ENCODE measurements at regions not wholly inside any gene's neighbourhood (a gene's known extent, or its start where the extent isn't known, plus 50 kb on each side); places are given as distances from the start of the nearest gene placed in this dataset.

- Histone ChIP-seq H3K36me3 (ENCODE audit: insufficient read depth, low read length) (no peaks in the 10 kb centered on the region), H3K27me3 (ENCODE audit: insufficient read depth, low read length, poor library complexity, severe bottlenecking) (no peaks in the 10 kb centered on the region)
These were observed 513.0 kb downstream of the SOX6 start for GRCh38 chr11:15843309-15843872.

DNA sequence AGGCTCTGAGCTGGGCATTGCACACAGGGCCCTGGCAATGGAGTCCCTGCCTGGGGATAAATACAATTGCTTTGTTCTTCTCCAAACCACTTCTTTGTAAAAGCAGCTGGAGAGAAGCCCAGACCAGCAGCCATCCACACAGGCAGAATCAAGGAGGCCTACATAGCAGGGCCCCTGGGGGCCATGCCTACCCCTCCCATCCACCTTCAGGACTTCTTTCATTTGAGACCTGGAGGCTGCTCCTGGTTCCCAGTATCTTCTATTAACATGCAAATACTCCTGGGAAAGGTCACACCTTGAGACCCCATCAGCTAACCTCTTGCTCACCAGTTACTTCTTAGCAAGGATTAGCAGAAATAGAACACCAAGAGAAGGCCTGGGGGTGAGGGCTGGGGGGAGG lies 511.1 kb downstream of the SOX6 start:
- Histone ChIP-seq H4K20me1 (ENCODE audit: insufficient read depth, low read length, poor library complexity, severe bottlenecking) (no peaks in the 10 kb centered on the region), H3K4me2 (ENCODE audit: low read depth, low read length, poor library complexity, severe bottlenecking) (no peak overlapping the region), H3K36me3 (ENCODE audit: insufficient read depth, low read length) (no peaks in the 10 kb centered on the region), H3K4me1 (ENCODE audit: insufficient read depth, low read length, poor library complexity, severe bottlenecking) (no peaks in the 10 kb centered on the region), H3K9me2 (replicated peaks; ENCODE audit: low read depth, low read length) (no peaks in the 10 kb centered on the region), H2AFZ (ENCODE audit: low read length) (no peak overlapping the region), H3K79me2 (ENCODE audit: insufficient read depth, low read length) (no peaks in the 10 kb centered on the region), H3K9me3 (ENCODE audit: insufficient read depth, low read depth, low read length) (no peaks in the 10 kb centered on the region), H3K9ac (ENCODE audit: low read depth, low read length, poor library complexity, severe bottlenecking) (no peak overlapping the region), H3K27me3 (ENCODE audit: insufficient read depth, low read length, poor library complexity, severe bottlenecking) (no peaks in the 10 kb centered on the region), H3K4me3 (ENCODE audit: low read length, poor library complexity, severe bottlenecking) (no peak overlapping the region), H3F3A (ENCODE audit: low read depth) (no peaks in the 10 kb centered on the region)
- TF ChIP-seq CTCF (conservative IDR thresholded peaks at IDR 0.05; ENCODE audit: low read length) (no peak), EZH2phosphoT487 (IDR thresholded peaks at IDR 0.05; ENCODE audit: borderline replicate concordance) (no peak)

More at GRCh38 chr11:15843309-15843872, 513.0 kb downstream of the SOX6 start:
- no peak overlapping the region for H3K4me2 ChIP-seq (ENCODE audit: low read depth, low read length, poor library complexity, severe bottlenecking)
- no peaks in the 10 kb centered on the region for H4K20me1 ChIP-seq (ENCODE audit: insufficient read depth, low read length, poor library complexity, severe bottlenecking)
- TF ChIP-seq CTCF (conservative IDR thresholded peaks at IDR 0.05; ENCODE audit: low read length) (no peak), EZH2phosphoT487 (IDR thresholded peaks at IDR 0.05; ENCODE audit: borderline replicate concordance) (no peak)
- H3K9me3 ChIP-seq (ENCODE audit: insufficient read depth, low read depth, low read length), result no peaks in the 10 kb centered on the region
- H3K9me2 ChIP-seq (replicated peaks; ENCODE audit: low read depth, low read length), result no peaks in the 10 kb centered on the region
- no peaks in the 10 kb centered on the region for H3K4me1 ChIP-seq (ENCODE audit: insufficient read depth, low read length, poor library complexity, severe bottlenecking)
- no peak overlapping the region for H2AFZ ChIP-seq (ENCODE audit: low read length)
- no peaks in the 10 kb centered on the region for H3K79me2 ChIP-seq (ENCODE audit: insufficient read depth, low read length)
- no peak overlapping the region for H3K4me3 ChIP-seq (ENCODE audit: low read length, poor library complexity, severe bottlenecking)
- H3F3A ChIP-seq (ENCODE audit: low read depth), result no peaks in the 10 kb centered on the region
- H3K9ac ChIP-seq (ENCODE audit: low read depth, low read length, poor library complexity, severe bottlenecking), result no peak overlapping the region

DNA sequence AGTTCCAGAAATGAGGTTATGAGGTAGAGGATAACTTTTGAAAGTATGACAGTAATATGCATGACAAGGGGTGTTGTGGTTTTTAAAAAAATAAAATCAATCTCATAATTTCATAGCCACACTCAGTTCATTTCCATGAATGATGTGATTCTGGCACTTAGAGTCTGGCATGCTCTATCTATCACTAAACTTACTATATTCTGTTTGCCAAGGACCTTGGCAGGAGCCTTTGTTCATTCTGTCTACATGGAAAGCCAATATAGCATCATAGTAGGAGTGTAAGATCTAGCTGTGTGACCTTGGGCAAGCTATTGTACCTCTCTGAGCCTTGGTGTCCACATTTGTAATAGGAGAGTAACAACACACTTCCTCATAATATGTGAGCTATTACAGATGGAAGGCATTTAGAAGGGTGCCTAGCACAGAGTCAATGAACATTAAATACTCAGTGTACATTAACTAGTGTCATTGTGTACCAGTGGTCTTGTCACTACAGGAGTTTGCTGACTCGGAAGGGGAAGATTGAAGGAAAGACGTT lies 507.6 kb downstream of the SOX6 start:
- Histone ChIP-seq H2AFZ (ENCODE audit: low read length) (no peak overlapping the region), H3K4me1 (ENCODE audit: insufficient read depth, low read length, poor library complexity, severe bottlenecking) (no peaks in the 10 kb centered on the region), H3K27me3 (ENCODE audit: insufficient read depth, low read length, poor library complexity, severe bottlenecking) (no peaks in the 10 kb centered on the region), H3F3A (ENCODE audit: low read depth) (no peaks in the 10 kb centered on the region), H3K9me2 (replicated peaks; ENCODE audit: low read depth, low read length) (no peaks in the 10 kb centered on the region), H3K4me2 (ENCODE audit: low read depth, low read length, poor library complexity, severe bottlenecking) (no peak overlapping the region), H3K9ac (ENCODE audit: low read depth, low read length, poor library complexity, severe bottlenecking) (no peak overlapping the region), H3K36me3 (ENCODE audit: insufficient read depth, low read length) (no peaks in the 10 kb centered on the region), H3K9me3 (ENCODE audit: insufficient read depth, low read depth, low read length) (no peaks in the 10 kb centered on the region), H4K20me1 (ENCODE audit: insufficient read depth, low read length, poor library complexity, severe bottlenecking) (no peaks in the 10 kb centered on the region), H3K79me2 (ENCODE audit: insufficient read depth, low read length) (no peaks in the 10 kb centered on the region), H3K4me3 (ENCODE audit: low read length, poor library complexity, severe bottlenecking) (no peak overlapping the region)
- TF ChIP-seq CTCF (conservative IDR thresholded peaks at IDR 0.05; ENCODE audit: low read length) (no peak), EZH2phosphoT487 (IDR thresholded peaks at IDR 0.05; ENCODE audit: borderline replicate concordance) (no peak)
